Naive B cell (primary cell): ENCODE measurements at regions not wholly inside any gene's neighbourhood (a gene's known extent, or its start where the extent isn't known, plus 50 kb on each side); places are given as distances from the start of the nearest gene placed in this dataset.

ENCODE experiments used
- ATAC-seq, 2 donors: fragments of 150-1000 bp; cut with Tn5 transposase; 2 replicates each; pipeline ENCODE4 v1.10.0; 2021; ENCODE audit warnings: low read depth in 2 of 2, mild to moderate bottlenecking in 2 of 2, moderate library complexity in 2 of 2
- DNase-seq: peaks from one replicate; pipeline ENCODE4 v3.0.0; 2022
- H3K27ac Mint-ChIP-seq, 6 donors: one replicate each; pipeline ENCODE4 v1.8.0; 2020 to 2022; ENCODE audit warnings: mild to moderate bottlenecking in 6 of 6, mixed read lengths in 6 of 6, moderate library complexity in 5 of 6, inconsistent platforms in 2 of 6
- H3K27me3 Mint-ChIP-seq, 3 donors: one replicate each; pipeline ENCODE4 v1.8.0; 2021 to 2022; ENCODE audit warnings: mixed read lengths in 3 of 3, mild to moderate bottlenecking in 1 of 3
- H3K36me3 Mint-ChIP-seq, 2 donors: one replicate each; pipeline ENCODE4 v1.8.0; 2020 to 2022; ENCODE audit warnings: mixed read lengths in 2 of 2, inconsistent platforms in 1 of 2, mild to moderate bottlenecking in 1 of 2
- H3K4me1 Mint-ChIP-seq, 3 donors: one replicate each; pipeline ENCODE4 v1.8.0; 2020 to 2022; ENCODE audit warnings: mixed read lengths in 3 of 3, inconsistent platforms in 1 of 3, mild to moderate bottlenecking in 1 of 3, moderate library complexity in 1 of 3
- H3K4me3 Mint-ChIP-seq, 8 donors: one replicate each; pipeline ENCODE4 v1.8.0; 2020 to 2022; ENCODE audit warnings: mild to moderate bottlenecking in 8 of 8, mixed read lengths in 8 of 8, moderate library complexity in 8 of 8, inconsistent platforms in 2 of 8
- H3K9me3 Mint-ChIP-seq, 7 donors: one replicate each; pipeline ENCODE4 v1.8.0; 2020 to 2022; ENCODE audit warnings: mixed read lengths in 7 of 7, mild to moderate bottlenecking in 5 of 7, inconsistent platforms in 2 of 7, moderate library complexity in 1 of 7

GRCh38 chr20:11331096-11331495 lies 586.6 kb upstream of the BTBD3 start:
- Mint-ChIP-seq H3K36me3 (no peaks in the 10 kb centered on the region), H3K27me3 (no peaks in the 10 kb centered on the region), H3K4me1 (no peaks in the 10 kb centered on the region), H3K27ac (no peak overlapping the region), H3K4me3 (no peak overlapping the region), H3K9me3 (peaks cover 0 to 24% (median 4%) of the 10 kb centered on the region in 7 donors)
- ATAC-seq (no peak), DNase-seq (no peak)

- H3K27me3 Mint-ChIP-seq = no peaks in the 10 kb centered on the region
- ATAC-seq (no peak), DNase-seq (no peak)
- H3K9me3 Mint-ChIP-seq = peaks cover 0 to 19% (median 4%) of the 10 kb centered on the region in 7 donors
- no peak overlapping the region for H3K27ac Mint-ChIP-seq
- H3K4me3 Mint-ChIP-seq = no peak overlapping the region
- no peaks in the 10 kb centered on the region for H3K4me1 Mint-ChIP-seq
- H3K36me3 Mint-ChIP-seq = no peaks in the 10 kb centered on the region
Observed at GRCh38 chr20:11332381-11332780, 585.3 kb upstream of the BTBD3 start.

- peaks cover 0 to 19% (median 3%) of the 10 kb centered on the region in 7 donors for H3K9me3 Mint-ChIP-seq
- H3K36me3 Mint-ChIP-seq = no peaks in the 10 kb centered on the region
- DNase-seq = no peak
- no peaks in the 10 kb centered on the region for H3K4me1 Mint-ChIP-seq
- no peak overlapping the region for H3K4me3 Mint-ChIP-seq
- ATAC-seq = no peak
- H3K27ac Mint-ChIP-seq = no peak overlapping the region
- H3K27me3 Mint-ChIP-seq = no peaks in the 10 kb centered on the region
Observed at GRCh38 chr20:11333634-11334033, 584.1 kb upstream of the BTBD3 start.

- Mint-ChIP-seq H3K27ac (no peak overlapping the region), H3K4me3 (no peak overlapping the region), H3K36me3 (no peaks in the 10 kb centered on the region), H3K27me3 (no peaks in the 10 kb centered on the region), H3K4me1 (no peaks in the 10 kb centered on the region), H3K9me3 (peaks cover 0 to 7% (median 4%) of the 10 kb centered on the region in 7 donors)
- DNase-seq (no peak), ATAC-seq (no peak)
Observed at GRCh38 chr20:11337361-11338130, 580.1 kb upstream of the BTBD3 start.

- Mint-ChIP-seq H3K27ac (no peak overlapping the region), H3K36me3 (no peaks in the 10 kb centered on the region), H3K4me1 (no peaks in the 10 kb centered on the region), H3K27me3 (no peaks in the 10 kb centered on the region), H3K9me3 (peaks cover 0 to 8% (median 0%) of the 10 kb centered on the region in 7 donors), H3K4me3 (no peak overlapping the region)
- ATAC-seq (no peak), DNase-seq (no peak)
Observed at GRCh38 chr20:11338496-11339306, 579.0 kb upstream of the BTBD3 start.

- Mint-ChIP-seq H3K27me3 (no peaks in the 10 kb centered on the region), H3K4me1 (no peaks in the 10 kb centered on the region), H3K27ac (no peak overlapping the region), H3K9me3 (peaks cover 0 to 8% (median 2%) of the 10 kb centered on the region in 7 donors), H3K36me3 (no peaks in the 10 kb centered on the region), H3K4me3 (no peak overlapping the region)
- ATAC-seq = no peak
- no peak for DNase-seq
Observed at GRCh38 chr20:11344939-11345338, 572.8 kb upstream of the BTBD3 start.

- Mint-ChIP-seq H3K4me3 (no peak overlapping the region), H3K9me3 (peaks cover 0 to 8% (median under 1%) of the 10 kb centered on the region in 7 donors), H3K27ac (no peak overlapping the region), H3K4me1 (no peaks in the 10 kb centered on the region), H3K27me3 (no peaks in the 10 kb centered on the region), H3K36me3 (no peaks in the 10 kb centered on the region)
- DNase-seq (no peak), ATAC-seq (no peak)
Observed at GRCh38 chr20:11347738-11348137, 570.0 kb upstream of the BTBD3 start.

GRCh38 chr20:11350126-11351005 lies 567.3 kb upstream of the BTBD3 start:
- H3K27ac Mint-ChIP-seq = no peak overlapping the region
- no peak overlapping the region for H3K4me3 Mint-ChIP-seq
- peaks cover 0 to 14% (median 0%) of the 10 kb centered on the region in 7 donors for H3K9me3 Mint-ChIP-seq
- no peaks in the 10 kb centered on the region for H3K27me3 Mint-ChIP-seq
- no peaks in the 10 kb centered on the region for H3K4me1 Mint-ChIP-seq
- no peaks in the 10 kb centered on the region for H3K36me3 Mint-ChIP-seq
- ATAC-seq (no peak), DNase-seq (no peak)

- Mint-ChIP-seq H3K27me3 (no peaks in the 10 kb centered on the region), H3K27ac (no peak overlapping the region), H3K4me3 (no peak overlapping the region), H3K4me1 (no peaks in the 10 kb centered on the region), H3K9me3 (peaks cover 0 to 13% (median 0%) of the 10 kb centered on the region in 7 donors), H3K36me3 (no peaks in the 10 kb centered on the region)
- no peak for ATAC-seq
- no peak for DNase-seq
Observed at GRCh38 chr20:11352041-11352440, 565.7 kb upstream of the BTBD3 start.

GRCh38 chr20:11354846-11355245 lies 562.8 kb upstream of the BTBD3 start:
- Mint-ChIP-seq H3K27me3 (no peaks in the 10 kb centered on the region), H3K4me3 (no peak overlapping the region), H3K4me1 (no peaks in the 10 kb centered on the region), H3K36me3 (no peaks in the 10 kb centered on the region), H3K27ac (no peak overlapping the region), H3K9me3 (peaks cover 0 to 18% (median 3%) of the 10 kb centered on the region in 7 donors)
- no peak for DNase-seq
- ATAC-seq = no peak

- no peaks in the 10 kb centered on the region for H3K4me1 Mint-ChIP-seq
- no peaks in the 10 kb centered on the region for H3K27me3 Mint-ChIP-seq
- H3K27ac Mint-ChIP-seq = no peak overlapping the region
- DNase-seq = no peak
- no peak for ATAC-seq
- no peak overlapping the region for H3K4me3 Mint-ChIP-seq
- H3K36me3 Mint-ChIP-seq = no peaks in the 10 kb centered on the region
- peaks cover 0 to 18% (median 5%) of the 10 kb centered on the region in 7 donors for H3K9me3 Mint-ChIP-seq
Observed at GRCh38 chr20:11355345-11355744, 562.3 kb upstream of the BTBD3 start.

- no peaks in the 10 kb centered on the region for H3K36me3 Mint-ChIP-seq
- H3K9me3 Mint-ChIP-seq = peaks cover 0 to 18% (median 7%) of the 10 kb centered on the region in 7 donors
- H3K27me3 Mint-ChIP-seq = no peaks in the 10 kb centered on the region
- DNase-seq (no peak), ATAC-seq (no peak)
- no peak overlapping the region for H3K27ac Mint-ChIP-seq
- H3K4me3 Mint-ChIP-seq = no peak overlapping the region
- no peaks in the 10 kb centered on the region for H3K4me1 Mint-ChIP-seq
Observed at GRCh38 chr20:11356061-11356460, 561.6 kb upstream of the BTBD3 start.

GRCh38 chr20:11362450-11362849 lies 555.2 kb upstream of the BTBD3 start:
- Mint-ChIP-seq H3K27ac (no peak overlapping the region), H3K36me3 (no peaks in the 10 kb centered on the region), H3K9me3 (peaks cover 4 to 13% (median 8%) of the 10 kb centered on the region in 7 donors), H3K27me3 (no peaks in the 10 kb centered on the region), H3K4me1 (no peaks in the 10 kb centered on the region), H3K4me3 (no peak overlapping the region)
- ATAC-seq = no peak
- DNase-seq = no peak
